Astrocyte of the spinal cord (primary cell): ENCODE measurements at regions not wholly inside any gene's neighbourhood (a gene's known extent, or its start where the extent isn't known, plus 50 kb on each side); places are given as distances from the start of the nearest gene placed in this dataset.

ENCODE experiments used
- DNase-seq: peaks from one replicate; pipeline ENCODE4 v3.0.0; 2011; ENCODE audit warnings: low read depth, low spot score
- H3K4me3 ChIP-seq: 2 replicates; pipeline ENCODE4 v1.5.1; 2011; ENCODE audit warnings: low read depth, mild to moderate bottlenecking, low read length, moderate library complexity
- CTCF ChIP-seq: IDR thresholded peaks from 2 replicates; pipeline ENCODE4 v1.5.1; 2012; ENCODE audit warnings: low read depth, mild to moderate bottlenecking, low read length, inconsistent platforms
- in situ Hi-C: cut with HindIII; loops from 2 replicates; pipeline ENCODE4 v1.10.0; 2017; ENCODE audit warnings: low sequenced_read_pairs

- DNase-seq, result no peak
Observed at GRCh38 chr4:27276307-27277073, 415.8 kb downstream of the STIM2 start.

DNA sequence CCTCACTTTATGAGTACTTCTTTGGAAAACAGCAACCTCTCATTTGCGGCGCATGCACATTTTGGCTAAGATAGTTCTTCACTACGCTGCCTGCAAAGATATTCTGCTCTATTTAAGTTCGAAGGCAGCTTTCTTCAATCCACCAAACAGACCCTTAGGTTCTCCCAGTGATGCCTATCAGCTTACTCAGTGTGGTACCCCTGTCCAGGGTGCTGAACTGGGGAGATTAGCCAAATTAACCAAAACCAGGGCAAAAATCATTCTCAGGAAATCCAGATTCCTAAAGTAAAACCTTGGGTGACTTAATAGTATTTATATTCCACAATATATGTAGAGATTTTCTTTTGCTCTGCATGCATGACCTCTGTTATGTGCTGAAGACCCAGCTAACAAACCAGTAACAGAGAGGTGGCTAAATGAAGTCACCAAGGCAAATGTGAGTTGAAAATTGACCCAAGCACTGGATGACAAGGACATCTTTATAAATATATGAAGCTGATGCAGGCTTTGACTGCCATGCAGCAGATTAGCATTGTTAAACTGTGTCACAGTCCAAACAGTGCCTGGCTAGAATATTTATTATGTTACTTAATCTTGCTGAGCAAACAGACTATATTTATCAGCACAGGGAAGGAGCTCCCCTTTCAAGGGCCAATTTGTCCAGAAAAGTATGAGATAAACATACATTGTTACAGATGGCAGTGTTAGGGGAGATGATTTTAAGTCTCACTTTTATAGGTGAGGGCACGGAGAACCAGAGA, 418.2 kb downstream of the STIM2 start:
- no peak for TF ChIP-seq CTCF
- in situ Hi-C loops, result no loop called here
- DNase-seq, result peak; percentile 33
- H3K4me3 ChIP-seq, result no peak overlapping the region

More at GRCh38 chr4:27276307-27277073, 415.8 kb downstream of the STIM2 start:
- H3K4me3 ChIP-seq, result no peak overlapping the region
- in situ Hi-C loops, result no loop called here
- TF ChIP-seq CTCF, result no peak

GRCh38 chr4:27288496-27288895, 427.9 kb downstream of the STIM2 start:
- no peak for DNase-seq
- TF ChIP-seq CTCF, result no peak
- in situ Hi-C loops, result no loop called here
- no peak overlapping the region for H3K4me3 ChIP-seq

GRCh38 chr4:27289704-27290103, 429.1 kb downstream of the STIM2 start:
- no peak for DNase-seq
- in situ Hi-C loops, result no loop called here
- no peak for TF ChIP-seq CTCF
- H3K4me3 ChIP-seq, result no peak overlapping the region

DNA sequence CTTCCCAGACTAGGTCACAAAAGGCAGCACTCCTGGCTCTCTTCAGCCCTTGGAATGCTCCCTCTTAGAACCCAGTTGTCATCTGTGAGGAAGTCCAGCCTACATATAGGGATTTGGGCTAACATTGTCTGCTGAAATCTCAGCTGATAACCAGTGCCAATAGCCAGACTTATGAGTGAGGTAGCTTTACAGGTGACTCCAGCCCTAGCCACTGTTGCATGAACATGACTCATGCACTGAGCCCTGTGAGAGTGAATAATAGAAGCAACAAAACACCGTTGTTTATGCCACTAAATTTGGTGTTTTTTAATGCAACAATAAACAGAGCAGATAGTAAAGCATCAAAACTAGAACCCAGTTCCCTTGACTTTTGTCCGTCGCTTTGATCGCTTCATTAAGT, 433.2 kb downstream of the STIM2 start:
- DNase-seq, result no peak
- TF ChIP-seq CTCF, result no peak
- no peak overlapping the region for H3K4me3 ChIP-seq
- in situ Hi-C loops, result no loop called here

DNA sequence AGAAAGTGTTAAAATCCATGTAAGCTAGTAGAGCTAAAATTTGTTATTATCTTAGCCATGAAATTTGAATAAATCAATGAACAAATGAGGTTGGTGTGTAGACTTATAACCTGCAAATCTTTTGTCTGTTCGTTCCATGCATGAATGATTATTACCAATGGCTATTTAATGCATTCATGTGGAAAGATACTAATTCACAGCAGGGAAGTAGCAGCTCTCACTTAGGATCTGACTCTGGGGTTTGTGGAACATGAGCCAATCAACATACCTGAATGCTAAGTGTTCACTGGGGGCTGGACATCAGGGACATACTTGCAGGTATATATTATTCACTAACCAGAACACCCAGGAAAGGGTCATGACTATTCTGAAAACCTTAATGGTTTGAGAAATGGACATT, 444.1 kb downstream of the STIM2 start:
- DNase-seq, result no peak
- no peak for TF ChIP-seq CTCF
- in situ Hi-C loops, result no loop called here
- H3K4me3 ChIP-seq, result no peak overlapping the region
